ENCODE measurements at regions not wholly inside any gene's neighbourhood (a gene's known extent, or its start where the extent isn't known, plus 50 kb on each side); places are given as distances from the start of the nearest gene placed in this dataset.

DNA sequence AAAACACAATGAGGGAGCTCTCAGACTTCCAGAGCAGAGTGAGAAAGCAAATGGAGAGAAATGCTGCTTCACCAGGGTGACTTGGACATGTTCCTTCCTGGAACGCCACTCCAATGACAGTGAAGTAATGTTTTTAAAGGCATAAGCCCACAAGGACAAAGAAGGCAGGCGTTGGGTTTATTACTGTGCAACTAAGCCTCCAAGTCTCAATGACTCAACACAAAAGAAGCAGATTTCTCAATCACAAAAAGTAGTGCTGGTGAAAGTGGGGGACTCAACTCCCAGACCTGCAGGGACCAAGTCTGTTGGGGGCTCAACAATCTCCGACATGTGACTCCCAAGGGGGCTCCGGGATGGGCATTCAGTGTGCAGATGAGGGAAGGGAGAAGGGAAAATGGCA, 505.2 kb downstream of the BCL11B start:
- no peak for DNase-seq (ENCODE audit: low spot score)
- H3K27ac ChIP-seq, result no peak overlapping the region
- no peak overlapping the region for H3K4me3 ChIP-seq
- H3K4me1 ChIP-seq (replicated peaks), result no peaks in the 10 kb centered on the region
- H3K36me3 ChIP-seq, result no peaks in the 10 kb centered on the region
- H3K27me3 ChIP-seq (replicated peaks; ENCODE audit: insufficient read depth), result no peaks in the 10 kb centered on the region
- TF ChIP-seq POLR2A (IDR thresholded peaks at IDR 0.05) (no peak), POLR2AphosphoS5 (IDR thresholded peaks at IDR 0.05) (no peak)
- TF ChIP-seq, protein P1, sequence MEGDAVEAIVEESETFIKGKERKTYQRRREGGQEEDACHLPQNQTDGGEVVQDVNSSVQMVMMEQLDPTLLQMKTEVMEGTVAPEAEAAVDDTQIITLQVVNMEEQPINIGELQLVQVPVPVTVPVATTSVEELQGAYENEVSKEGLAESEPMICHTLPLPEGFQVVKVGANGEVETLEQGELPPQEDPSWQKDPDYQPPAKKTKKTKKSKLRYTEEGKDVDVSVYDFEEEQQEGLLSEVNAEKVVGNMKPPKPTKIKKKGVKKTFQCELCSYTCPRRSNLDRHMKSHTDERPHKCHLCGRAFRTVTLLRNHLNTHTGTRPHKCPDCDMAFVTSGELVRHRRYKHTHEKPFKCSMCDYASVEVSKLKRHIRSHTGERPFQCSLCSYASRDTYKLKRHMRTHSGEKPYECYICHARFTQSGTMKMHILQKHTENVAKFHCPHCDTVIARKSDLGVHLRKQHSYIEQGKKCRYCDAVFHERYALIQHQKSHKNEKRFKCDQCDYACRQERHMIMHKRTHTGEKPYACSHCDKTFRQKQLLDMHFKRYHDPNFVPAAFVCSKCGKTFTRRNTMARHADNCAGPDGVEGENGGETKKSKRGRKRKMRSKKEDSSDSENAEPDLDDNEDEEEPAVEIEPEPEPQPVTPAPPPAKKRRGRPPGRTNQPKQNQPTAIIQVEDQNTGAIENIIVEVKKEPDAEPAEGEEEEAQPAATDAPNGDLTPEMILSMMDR (IDR thresholded peaks at IDR 0.05), result no peak
- H3K9me3 ChIP-seq, result no peaks in the 10 kb centered on the region
- WGBS, result 60% methylated on average over 4 of the region's 4 CpGs
- intact Hi-C loops (cut with DNase I), result no loop called here

DNA sequence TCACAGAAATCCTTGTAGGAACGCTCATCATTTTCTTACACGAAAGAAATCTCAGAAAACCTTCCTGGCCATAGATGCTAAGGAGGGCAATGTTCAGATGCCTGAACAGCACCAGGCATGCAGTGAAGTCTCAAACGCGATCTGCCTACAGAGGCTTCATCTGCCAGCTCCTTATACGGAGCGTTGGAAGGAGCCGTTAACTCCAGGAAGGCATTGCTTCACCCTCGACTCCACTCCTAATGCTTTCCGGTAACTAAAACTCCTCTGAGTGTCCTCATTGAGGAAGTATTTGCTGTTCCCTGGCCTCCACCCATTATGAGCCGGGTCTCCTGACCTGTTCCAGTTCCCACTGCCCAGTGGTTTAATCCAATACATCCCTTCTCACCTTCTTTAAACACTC, 502.7 kb downstream of the BCL11B start:
- H3K27me3 ChIP-seq (replicated peaks; ENCODE audit: insufficient read depth), result no peaks in the 10 kb centered on the region
- H3K9me3 ChIP-seq, result no peaks in the 10 kb centered on the region
- no peak overlapping the region for H3K27ac ChIP-seq
- no peak overlapping the region for H3K4me3 ChIP-seq
- H3K4me1 ChIP-seq (replicated peaks), result no peaks in the 10 kb centered on the region
- no peak for DNase-seq (ENCODE audit: low spot score)
- intact Hi-C loops (cut with DNase I), result no loop called here
- TF ChIP-seq POLR2A (IDR thresholded peaks at IDR 0.05), result no peak
- TF ChIP-seq, protein P1 (IDR thresholded peaks at IDR 0.05), result no peak
- no peak for TF ChIP-seq POLR2AphosphoS5 (IDR thresholded peaks at IDR 0.05)
- 78% methylated on average over 10 of the region's 10 CpGs for WGBS
- H3K36me3 ChIP-seq, result no peaks in the 10 kb centered on the region

GRCh38 chr14:98770151-98770550, 501.8 kb downstream of the BCL11B start:
- TF ChIP-seq POLR2A (IDR thresholded peaks at IDR 0.05), result no peak
- TF ChIP-seq, protein P1 (IDR thresholded peaks at IDR 0.05), result no peak
- no peak for TF ChIP-seq POLR2AphosphoS5 (IDR thresholded peaks at IDR 0.05)
- whole genome bisulfite sequencing, result 90% methylated on average over 3 of the region's 3 CpGs

DNA sequence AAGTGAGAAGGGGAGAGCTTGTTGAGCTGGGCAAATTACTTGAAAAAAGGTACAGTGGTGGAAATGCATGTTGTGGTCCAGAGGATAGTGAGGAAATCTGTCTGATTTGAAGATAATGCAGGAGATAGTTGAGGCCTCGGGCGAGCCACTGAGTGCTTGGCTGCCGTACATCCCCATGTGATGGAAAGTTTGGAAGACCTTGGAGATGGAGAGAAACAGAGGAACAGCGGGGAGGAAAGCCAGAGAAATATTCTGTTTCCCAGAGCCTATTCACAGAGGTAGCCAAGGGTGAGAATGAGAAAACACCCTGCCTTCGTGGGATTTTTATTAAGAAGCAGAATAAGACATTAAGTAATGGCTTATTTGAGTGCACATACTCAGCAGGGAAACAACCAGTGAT, 498.2 kb downstream of the BCL11B start:
- no peak for TF ChIP-seq POLR2A (IDR thresholded peaks at IDR 0.05)
- TF ChIP-seq, protein P1 (IDR thresholded peaks at IDR 0.05), result no peak
- no peaks in the 10 kb centered on the region for H3K27me3 ChIP-seq (replicated peaks; ENCODE audit: insufficient read depth)
- no peak for DNase-seq (ENCODE audit: low spot score)
- no peaks in the 10 kb centered on the region for H3K4me1 ChIP-seq (replicated peaks)
- no peak overlapping the region for H3K4me3 ChIP-seq
- WGBS, result 58% methylated on average over 5 of the region's 5 CpGs
- intact Hi-C loops (cut with DNase I), result no loop called here
- H3K9me3 ChIP-seq, result no peaks in the 10 kb centered on the region
- H3K36me3 ChIP-seq, result no peaks in the 10 kb centered on the region
- no peak overlapping the region for H3K27ac ChIP-seq

More at GRCh38 chr14:98770151-98770550, 501.8 kb downstream of the BCL11B start:
- DNase-seq (ENCODE audit: low spot score), result no peak
- Histone ChIP-seq H3K27me3 (replicated peaks; ENCODE audit: insufficient read depth) (no peaks in the 10 kb centered on the region), H3K4me3 (no peak overlapping the region), H3K4me1 (replicated peaks) (no peaks in the 10 kb centered on the region), H3K36me3 (no peaks in the 10 kb centered on the region), H3K27ac (no peak overlapping the region), H3K9me3 (no peaks in the 10 kb centered on the region)
- intact Hi-C loops (cut with DNase I), result no loop called here

DNA sequence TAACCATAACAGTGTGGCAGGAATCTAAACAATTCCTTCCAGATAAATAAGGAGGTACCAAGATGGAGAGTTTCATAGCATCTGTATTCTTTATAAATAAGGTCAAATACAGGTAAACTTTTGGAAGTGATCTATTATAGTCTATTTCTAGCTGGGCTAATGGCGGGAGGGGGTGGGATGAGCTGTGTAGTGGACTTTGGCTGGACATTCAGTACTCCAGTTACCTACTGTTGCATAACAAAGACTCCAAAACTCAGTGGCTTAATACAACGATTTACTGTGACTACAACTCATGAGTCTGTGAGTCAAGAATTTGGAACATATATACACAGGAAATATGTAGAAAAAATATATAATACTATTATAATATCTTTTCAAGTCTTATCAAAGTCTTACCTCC, 496.1 kb downstream of the BCL11B start:
- no peak overlapping the region for H3K4me3 ChIP-seq
- no peaks in the 10 kb centered on the region for H3K36me3 ChIP-seq
- no peaks in the 10 kb centered on the region for H3K27me3 ChIP-seq (replicated peaks; ENCODE audit: insufficient read depth)
- TF ChIP-seq POLR2A (IDR thresholded peaks at IDR 0.05) (no peak), POLR2AphosphoS5 (IDR thresholded peaks at IDR 0.05) (no peak)
- TF ChIP-seq, protein P1 (IDR thresholded peaks at IDR 0.05), result no peak
- no peaks in the 10 kb centered on the region for H3K9me3 ChIP-seq
- H3K27ac ChIP-seq, result no peak overlapping the region
- 70% methylated on average over 2 of the region's 2 CpGs for WGBS
- intact Hi-C loops (cut with DNase I), result no loop called here
- no peak for DNase-seq (ENCODE audit: low spot score)
- no peaks in the 10 kb centered on the region for H3K4me1 ChIP-seq (replicated peaks)

All from prostate gland (tissue), 2 donors.